ENCODE measurements at regions not wholly inside any gene's neighbourhood (a gene's known extent, or its start where the extent isn't known, plus 50 kb on each side); places are given as distances from the start of the nearest gene placed in this dataset.

DNA sequence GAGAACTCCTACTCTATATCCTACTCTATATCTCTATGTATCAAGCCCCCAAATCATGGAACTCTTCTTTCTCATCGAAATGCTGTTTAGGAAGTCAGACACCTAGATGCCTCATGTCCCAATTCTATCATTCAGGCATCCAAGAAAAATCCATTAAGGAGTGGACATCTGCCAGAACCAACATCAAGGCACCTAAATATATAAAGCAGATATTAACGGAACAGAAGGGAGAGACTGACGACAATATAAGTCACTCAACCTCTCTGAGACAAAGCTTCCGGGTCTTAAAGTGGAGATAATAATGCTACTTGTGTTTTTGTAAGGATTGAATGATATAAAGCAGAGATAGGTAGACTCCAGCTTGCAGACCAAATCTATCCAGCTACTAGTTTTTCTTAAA is 241.5 kb downstream of the NFATC2 start:
- Histone ChIP-seq H3K27me3 (ENCODE audit: insufficient read depth) (no peaks in the 10 kb centered on the region), H3K4me2 (no peak overlapping the region), H4K20me1 (ENCODE audit: insufficient read depth) (no peaks in the 10 kb centered on the region), H2AFZ (ENCODE audit: low read depth) (no peak overlapping the region), H3K79me2 (ENCODE audit: insufficient read depth) (no peaks in the 10 kb centered on the region), H3K9ac (no peak overlapping the region), H3K9me2 (no peaks in the 10 kb centered on the region), H3F3A (replicated peaks; ENCODE audit: insufficient read depth) (no peaks in the 10 kb centered on the region), H3K4me3 (ENCODE audit: low read depth in 2 of 2, low read length in 1 of 2) (no peak overlapping the region), H3K4me1 (ENCODE audit: control insufficient read depth in 1 of 2, insufficient read depth in 2 of 2, low read depth in 1 of 2, low read length in 1 of 2) (peaks cover 0 to 9% of the 10 kb centered on the region in 2 experiments; a peak in 1 of 4 replicates), H3K36me3 (replicated peaks in 1 of 2; ENCODE audit: control insufficient read depth in 1 of 2, insufficient read depth in 2 of 2, low read length in 1 of 2) (no peaks in the 10 kb centered on the region), H3K9me3 (peaks cover 6% of the 10 kb centered on the region; the same call in 1 of the 2 replicates), H3K27ac (ENCODE audit: low read depth in 2 of 2, low read length in 1 of 2) (peak overlapping the region in 1 of 2 experiments; percentile 51; a peak in 1 of 4 replicates)
- TF ChIP-seq SIN3A (IDR thresholded peaks at IDR 0.05; ENCODE audit: borderline replicate concordance, low read depth, low read length) (no peak), GABPA (IDR thresholded peaks at IDR 0.05; ENCODE audit: low read depth) (no peak), JUND (IDR thresholded peaks at IDR 0.05) (no peak), TCF12 (IDR thresholded peaks at IDR 0.05) (no peak), FOXM1 (IDR thresholded peaks at IDR 0.05; ENCODE audit: low read depth) (no peak), GATA2 (CRISPR knock-in tag; IDR thresholded peaks at IDR 0.05) (no peak), MEF2A (IDR thresholded peaks at IDR 0.05; ENCODE audit: borderline replicate concordance, low read depth) (no peak), RCOR1 (IDR thresholded peaks at IDR 0.05; ENCODE audit: low read length) (no peak), CHD2 (IDR thresholded peaks at IDR 0.05; ENCODE audit: low read length, partially characterized antibody) (no peak), POLR2AphosphoS5 (IDR thresholded peaks at IDR 0.05; ENCODE audit: low read depth, low read length) (no peak), USF1 (IDR thresholded peaks at IDR 0.05; ENCODE audit: borderline replicate concordance, low read depth) (no peak), TAF1 (IDR thresholded peaks at IDR 0.05; ENCODE audit: borderline replicate concordance, low read depth, low read length) (no peak), RXRA (IDR thresholded peaks at IDR 0.05; ENCODE audit: borderline replicate concordance, low read depth) (no peak), YY1 (IDR thresholded peaks at IDR 0.05; ENCODE audit: low read depth) (no peak), EZH2phosphoT487 (IDR thresholded peaks at IDR 0.05; ENCODE audit: borderline replicate concordance, low read depth) (no peak), NFIC (IDR thresholded peaks at IDR 0.05; ENCODE audit: borderline replicate concordance) (no peak), RAD21 (IDR thresholded peaks at IDR 0.05; ENCODE audit: low read length) (no peak)
- TF ChIP-seq, protein P1, sequence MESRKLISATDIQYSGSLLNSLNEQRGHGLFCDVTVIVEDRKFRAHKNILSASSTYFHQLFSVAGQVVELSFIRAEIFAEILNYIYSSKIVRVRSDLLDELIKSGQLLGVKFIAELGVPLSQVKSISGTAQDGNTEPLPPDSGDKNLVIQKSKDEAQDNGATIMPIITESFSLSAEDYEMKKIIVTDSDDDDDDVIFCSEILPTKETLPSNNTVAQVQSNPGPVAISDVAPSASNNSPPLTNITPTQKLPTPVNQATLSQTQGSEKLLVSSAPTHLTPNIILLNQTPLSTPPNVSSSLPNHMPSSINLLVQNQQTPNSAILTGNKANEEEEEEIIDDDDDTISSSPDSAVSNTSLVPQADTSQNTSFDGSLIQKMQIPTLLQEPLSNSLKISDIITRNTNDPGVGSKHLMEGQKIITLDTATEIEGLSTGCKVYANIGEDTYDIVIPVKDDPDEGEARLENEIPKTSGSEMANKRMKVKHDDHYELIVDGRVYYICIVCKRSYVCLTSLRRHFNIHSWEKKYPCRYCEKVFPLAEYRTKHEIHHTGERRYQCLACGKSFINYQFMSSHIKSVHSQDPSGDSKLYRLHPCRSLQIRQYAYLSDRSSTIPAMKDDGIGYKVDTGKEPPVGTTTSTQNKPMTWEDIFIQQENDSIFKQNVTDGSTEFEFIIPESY (IDR thresholded peaks at IDR 0.05; ENCODE audit: borderline replicate concordance, low read depth): no peak
- TF ChIP-seq, protein P2, sequence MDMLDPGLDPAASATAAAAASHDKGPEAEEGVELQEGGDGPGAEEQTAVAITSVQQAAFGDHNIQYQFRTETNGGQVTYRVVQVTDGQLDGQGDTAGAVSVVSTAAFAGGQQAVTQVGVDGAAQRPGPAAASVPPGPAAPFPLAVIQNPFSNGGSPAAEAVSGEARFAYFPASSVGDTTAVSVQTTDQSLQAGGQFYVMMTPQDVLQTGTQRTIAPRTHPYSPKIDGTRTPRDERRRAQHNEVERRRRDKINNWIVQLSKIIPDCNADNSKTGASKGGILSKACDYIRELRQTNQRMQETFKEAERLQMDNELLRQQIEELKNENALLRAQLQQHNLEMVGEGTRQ (IDR thresholded peaks at IDR 0.05; ENCODE audit: borderline replicate concordance, low read depth, low read length): no peak
- CTCF ChIA-PET: interaction anchor here (0.6 to 2.1 kb wide), 9 partner anchors 9 to 319 kb away, joined by 3 to 16 read pairs (median 4); no protein-coding TSS in a partner anchor
- POLR2A ChIA-PET: no interaction called here
- no peak for DNase-seq
- 53% methylated on average over 4 of the region's 4 CpGs for WGBS (ENCODE audit: low lambda C conversion rate)

Data from SK-N-SH (cell line).